KMS-11 (cell line): ENCODE measurements at regions not wholly inside any gene's neighbourhood (a gene's known extent, or its start where the extent isn't known, plus 50 kb on each side); places are given as distances from the start of the nearest gene placed in this dataset.

Experiments used
- H2AFZ ChIP-seq: fragments of 200-600 bp; sonication (generic); 2 replicates; pipeline ENCODE4 v1.6.1; 2016; ENCODE audit warnings: antibody characterized with exemption, mixed run types, low read depth
- H3K27ac ChIP-seq: fragments of 200-600 bp; sonication (generic); 2 replicates; pipeline ENCODE4 v1.6.1; 2016; ENCODE audit warnings: mild to moderate bottlenecking, mixed run types
- H3K27me3 ChIP-seq: fragments of 200-600 bp; sonication (generic); 2 replicates; pipeline ENCODE4 v1.6.1; 2017; ENCODE audit warnings: mild to moderate bottlenecking, low read depth, mixed run types, moderate library complexity; ENCODE audit not compliant: insufficient read depth
- H3K36me3 ChIP-seq: fragments of 200-600 bp; sonication (generic); 2 replicates; pipeline ENCODE4 v1.6.1; 2017; ENCODE audit warnings: mild to moderate bottlenecking, mixed run types; ENCODE audit not compliant: insufficient read depth
- H3K4me1 ChIP-seq: fragments of 200-600 bp; sonication (generic); 2 replicates; pipeline ENCODE4 v1.6.1; 2016; ENCODE audit warnings: mild to moderate bottlenecking, low read depth, mixed run types; ENCODE audit not compliant: poor library complexity, severe bottlenecking
- H3K4me2 ChIP-seq: fragments of 200-600 bp; sonication (generic); 2 replicates; pipeline ENCODE4 v1.7.0; 2016; ENCODE audit warnings: mild to moderate bottlenecking, mixed run types
- H3K4me3 ChIP-seq: fragments of 200-600 bp; sonication (generic); IDR thresholded peaks from 2 replicates; pipeline ENCODE4 v1.6.1; 2017; ENCODE audit warnings: low read depth, low read length, mixed read lengths; ENCODE audit not compliant: insufficient read depth
- H3K79me2 ChIP-seq: fragments of 200-600 bp; sonication (generic); 2 replicates; pipeline ENCODE4 v1.6.1; 2016; ENCODE audit warnings: low read depth, mixed run types; ENCODE audit not compliant: insufficient read depth
- H3K9ac ChIP-seq: fragments of 200-600 bp; sonication (generic); 2 replicates; pipeline ENCODE4 v1.6.1; 2016; ENCODE audit warnings: mild to moderate bottlenecking, mixed run types
- H4K20me1 ChIP-seq: fragments of 200-600 bp; sonication (generic); 2 replicates; pipeline ENCODE4 v1.6.1; 2016; ENCODE audit warnings: mild to moderate bottlenecking, mixed run types; ENCODE audit not compliant: insufficient read depth
- CTCF ChIP-seq: fragments of 200-600 bp; sonication (generic); conservative IDR thresholded peaks from 2 replicates; pipeline ENCODE4 v1.6.1; 2017; ENCODE audit warnings: low read depth, mild to moderate bottlenecking, antibody characterized with exemption, low read length, moderate library complexity, mixed read lengths

- H3K4me3 ChIP-seq = no peak overlapping the region
- no peak overlapping the region for H3K27ac ChIP-seq
- H3K36me3 ChIP-seq = no peaks in the 10 kb centered on the region
- no peaks in the 10 kb centered on the region for H3K27me3 ChIP-seq
- no peak overlapping the region for H3K9ac ChIP-seq
- no peak overlapping the region for H3K4me2 ChIP-seq
- no peaks in the 10 kb centered on the region for H3K4me1 ChIP-seq
- no peak for TF ChIP-seq CTCF
- H2AFZ ChIP-seq = no peak overlapping the region
- H3K79me2 ChIP-seq = no peaks in the 10 kb centered on the region
- no peaks in the 10 kb centered on the region for H4K20me1 ChIP-seq
Observed at GRCh38 chrX:40511258-40511657, 69.5 kb upstream of the ATP6AP2 start.

GRCh38 chrX:40508560-40508959 lies 72.2 kb upstream of the ATP6AP2 start:
- H2AFZ ChIP-seq = no peak overlapping the region
- TF ChIP-seq CTCF = no peak
- H3K4me2 ChIP-seq = no peak overlapping the region
- H3K4me1 ChIP-seq = peaks cover 22% of the 10 kb centered on the region
- H3K27ac ChIP-seq = no peak overlapping the region
- H3K79me2 ChIP-seq = no peaks in the 10 kb centered on the region
- no peaks in the 10 kb centered on the region for H3K36me3 ChIP-seq
- no peaks in the 10 kb centered on the region for H3K27me3 ChIP-seq
- H3K4me3 ChIP-seq = no peak overlapping the region
- H3K9ac ChIP-seq = no peak overlapping the region
- no peaks in the 10 kb centered on the region for H4K20me1 ChIP-seq

GRCh38 chrX:40506201-40506985 lies 74.4 kb upstream of the ATP6AP2 start:
- no peaks in the 10 kb centered on the region for H3K36me3 ChIP-seq
- no peak overlapping the region for H3K27ac ChIP-seq
- H3K9ac ChIP-seq = no peak overlapping the region
- no peak overlapping the region for H2AFZ ChIP-seq
- no peak for TF ChIP-seq CTCF
- no peaks in the 10 kb centered on the region for H3K79me2 ChIP-seq
- H3K4me3 ChIP-seq = no peak overlapping the region
- H3K4me1 ChIP-seq = peaks cover 35% of the 10 kb centered on the region
- H3K4me2 ChIP-seq = no peak overlapping the region
- no peaks in the 10 kb centered on the region for H3K27me3 ChIP-seq
- H4K20me1 ChIP-seq = no peaks in the 10 kb centered on the region

GRCh38 chrX:40504801-40505605 lies 75.8 kb upstream of the ATP6AP2 start:
- Histone ChIP-seq H3K27ac (peak overlapping the region; percentile 62), H3K36me3 (no peaks in the 10 kb centered on the region), H2AFZ (no peak overlapping the region), H3K9ac (no peak overlapping the region), H4K20me1 (no peaks in the 10 kb centered on the region), H3K27me3 (no peaks in the 10 kb centered on the region), H3K4me1 (peaks cover 35% of the 10 kb centered on the region), H3K79me2 (no peaks in the 10 kb centered on the region), H3K4me3 (no peak overlapping the region), H3K4me2 (0 out of 2 replicates have a peak overlapping the region, but pooled peaks have one; percentile 41)
- no peak for TF ChIP-seq CTCF
